HG03039 (cell line): ENCODE measurements at regions not wholly inside any gene's neighbourhood (a gene's known extent, or its start where the extent isn't known, plus 50 kb on each side); places are given as distances from the start of the nearest gene placed in this dataset.
"Not testable (repeated sequence)": the region's sequence is repeated elsewhere in the genome, so short reads cannot be mapped to it uniquely, and the experiment has no call there.

Experiments used
- ATAC-seq: cut with Tn5 transposase; IDR thresholded peaks from one replicate; pipeline ENCODE4 v1.9.1; 2021; ENCODE audit warnings: mild to moderate bottlenecking, moderate library complexity; ENCODE audit not compliant: unreplicated experiment

GRCh38 chr21:6428498-6429092 is 4092.8 kb upstream of the TPTE start:
- not testable (repeated sequence) for ATAC-seq

- not testable (repeated sequence) for ATAC-seq
These were observed 4091.5 kb upstream of the TPTE start for GRCh38 chr21:6429924-6430323.

- not testable (repeated sequence) for ATAC-seq
These were observed 4088.2 kb upstream of the TPTE start for GRCh38 chr21:6433149-6433548.

- not testable (repeated sequence) for ATAC-seq
These were observed 4085.2 kb upstream of the TPTE start for GRCh38 chr21:6436205-6436604.

GRCh38 chr21:6436971-6437833 is 4084.2 kb upstream of the TPTE start:
- ATAC-seq: not testable (repeated sequence)

GRCh38 chr21:6437834-6438187 is 4083.6 kb upstream of the TPTE start:
- not testable (repeated sequence) for ATAC-seq

- not testable (repeated sequence) for ATAC-seq
These were observed 4082.3 kb upstream of the TPTE start for GRCh38 chr21:6439058-6439457.

GRCh38 chr21:6454648-6455340 is 4066.6 kb upstream of the TPTE start:
- ATAC-seq: not testable (repeated sequence)

GRCh38 chr21:6456011-6456661 is 4065.2 kb upstream of the TPTE start:
- not testable (repeated sequence) for ATAC-seq

GRCh38 chr21:6459761-6460160 is 4061.6 kb upstream of the TPTE start:
- ATAC-seq: not testable (repeated sequence)

- not testable (repeated sequence) for ATAC-seq
These were observed 4060.0 kb upstream of the TPTE start for GRCh38 chr21:6461358-6461757.

GRCh38 chr21:6464419-6464818 is 4057.0 kb upstream of the TPTE start:
- ATAC-seq: not testable (repeated sequence)

- not testable (repeated sequence) for ATAC-seq
These were observed 4055.2 kb upstream of the TPTE start for GRCh38 chr21:6466081-6466698.

- ATAC-seq: not testable (repeated sequence)
These were observed 4054.7 kb upstream of the TPTE start for GRCh38 chr21:6466707-6467106.

- not testable (repeated sequence) for ATAC-seq
These were observed 4054.1 kb upstream of the TPTE start for GRCh38 chr21:6467189-6467774.

- not testable (repeated sequence) for ATAC-seq
These were observed 4053.5 kb upstream of the TPTE start for GRCh38 chr21:6467907-6468306.

- ATAC-seq: not testable (repeated sequence)
These were observed 4053.0 kb upstream of the TPTE start for GRCh38 chr21:6468331-6468860.

GRCh38 chr21:6474250-6474968 is 4047.0 kb upstream of the TPTE start:
- not testable (repeated sequence) for ATAC-seq

GRCh38 chr21:6481116-6481515 is 4040.3 kb upstream of the TPTE start:
- ATAC-seq: not testable (repeated sequence)
